ENCODE measurements at regions not wholly inside any gene's neighbourhood (a gene's known extent, or its start where the extent isn't known, plus 50 kb on each side); places are given as distances from the start of the nearest gene placed in this dataset.
"Not testable (repeated sequence)": the region's sequence is repeated elsewhere in the genome, so short reads cannot be mapped to it uniquely, and the experiment has no call there.

DNA sequence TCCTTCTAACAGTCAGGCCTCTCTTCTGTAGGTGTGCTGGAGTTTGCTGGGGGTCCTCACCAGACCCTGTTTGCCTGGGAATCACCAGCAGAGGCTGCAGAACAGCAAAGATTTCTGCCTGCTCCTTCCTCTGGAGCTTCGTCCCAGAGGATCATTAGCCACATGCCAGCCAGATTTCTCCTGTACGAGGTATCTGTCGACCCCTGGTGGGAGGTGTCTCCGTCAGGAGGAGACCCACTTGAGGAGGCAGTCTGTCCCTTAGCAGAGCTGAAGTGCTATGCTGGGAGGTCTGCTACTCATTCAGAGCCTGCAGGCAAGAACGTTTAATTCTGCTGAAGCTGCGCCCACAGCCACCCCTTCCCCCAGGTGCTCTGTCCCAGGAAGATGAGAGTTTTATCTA, 611.1 kb upstream of the COBL start:
- H3K4me3 ChIP-seq (replicated peaks in 1 of 3): no peak overlapping the region
- no peaks in the 10 kb centered on the region for H3K9me3 ChIP-seq
- H3K27me3 ChIP-seq: no peaks in the 10 kb centered on the region
- DNase-seq: no peak
- H3K27ac ChIP-seq: no peak overlapping the region
- intact Hi-C loops (cut with DNase I): no loop called here
- H3K36me3 ChIP-seq: no peaks in the 10 kb centered on the region
- no peak for TF ChIP-seq POLR2A (IDR thresholded peaks at IDR 0.05)
- TF ChIP-seq, protein P1, sequence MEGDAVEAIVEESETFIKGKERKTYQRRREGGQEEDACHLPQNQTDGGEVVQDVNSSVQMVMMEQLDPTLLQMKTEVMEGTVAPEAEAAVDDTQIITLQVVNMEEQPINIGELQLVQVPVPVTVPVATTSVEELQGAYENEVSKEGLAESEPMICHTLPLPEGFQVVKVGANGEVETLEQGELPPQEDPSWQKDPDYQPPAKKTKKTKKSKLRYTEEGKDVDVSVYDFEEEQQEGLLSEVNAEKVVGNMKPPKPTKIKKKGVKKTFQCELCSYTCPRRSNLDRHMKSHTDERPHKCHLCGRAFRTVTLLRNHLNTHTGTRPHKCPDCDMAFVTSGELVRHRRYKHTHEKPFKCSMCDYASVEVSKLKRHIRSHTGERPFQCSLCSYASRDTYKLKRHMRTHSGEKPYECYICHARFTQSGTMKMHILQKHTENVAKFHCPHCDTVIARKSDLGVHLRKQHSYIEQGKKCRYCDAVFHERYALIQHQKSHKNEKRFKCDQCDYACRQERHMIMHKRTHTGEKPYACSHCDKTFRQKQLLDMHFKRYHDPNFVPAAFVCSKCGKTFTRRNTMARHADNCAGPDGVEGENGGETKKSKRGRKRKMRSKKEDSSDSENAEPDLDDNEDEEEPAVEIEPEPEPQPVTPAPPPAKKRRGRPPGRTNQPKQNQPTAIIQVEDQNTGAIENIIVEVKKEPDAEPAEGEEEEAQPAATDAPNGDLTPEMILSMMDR (IDR thresholded peaks at IDR 0.05): no peak
- 65 to 67% methylated on average over 6 of the region's 6 CpGs for WGBS, 2 donors
- no peaks in the 10 kb centered on the region for H3K4me1 ChIP-seq

DNA sequence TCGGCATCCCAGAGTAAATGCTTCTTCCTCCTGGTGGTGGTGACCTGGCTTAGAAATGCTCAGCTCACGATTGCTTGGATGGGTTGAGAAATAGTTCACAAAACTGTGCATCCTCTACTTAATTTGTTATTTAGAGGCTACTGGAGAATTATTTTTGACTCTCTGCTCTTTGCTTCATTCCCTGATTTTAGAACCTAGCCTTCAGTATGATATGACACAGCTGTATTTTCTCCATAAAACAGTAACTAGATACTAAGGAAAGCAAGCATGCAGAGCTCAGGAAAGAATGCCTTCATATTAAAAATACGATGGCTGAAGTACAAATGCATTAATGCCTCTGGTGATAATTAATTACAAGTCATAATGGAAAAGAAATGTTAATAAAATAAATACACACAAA, 602.0 kb upstream of the COBL start:
- no peak for DNase-seq
- intact Hi-C loops (cut with DNase I): no loop called here
- H3K9me3 ChIP-seq: no peaks in the 10 kb centered on the region
- 77 to 89% methylated on average over 3 of the region's 3 CpGs for WGBS, 2 donors
- H3K4me1 ChIP-seq: no peaks in the 10 kb centered on the region
- no peaks in the 10 kb centered on the region for H3K27me3 ChIP-seq
- H3K36me3 ChIP-seq: no peaks in the 10 kb centered on the region
- no peak for TF ChIP-seq POLR2A (IDR thresholded peaks at IDR 0.05)
- TF ChIP-seq, protein P1 (IDR thresholded peaks at IDR 0.05): no peak
- no peak overlapping the region for H3K4me3 ChIP-seq (replicated peaks in 1 of 3)
- H3K27ac ChIP-seq: no peak overlapping the region

DNA sequence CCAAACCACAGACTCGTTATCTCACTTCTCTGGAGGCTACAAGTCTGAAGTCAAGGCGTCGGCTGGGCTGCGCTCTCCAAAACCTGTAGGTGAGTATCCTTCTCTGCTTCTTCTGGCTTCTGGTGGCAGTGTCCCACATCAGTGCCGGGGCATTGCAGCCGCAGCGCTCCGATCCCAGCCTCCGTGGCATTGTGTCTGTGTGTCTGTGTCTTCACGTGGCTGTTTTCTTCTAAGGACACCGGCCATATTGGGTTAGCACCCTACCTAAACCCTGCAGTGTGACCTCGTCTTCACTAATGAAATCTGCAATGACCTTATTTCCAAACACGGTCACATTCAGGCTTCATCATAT, 584.9 kb upstream of the COBL start:
- H3K9me3 ChIP-seq: no peaks in the 10 kb centered on the region
- no peaks in the 10 kb centered on the region for H3K4me1 ChIP-seq
- H3K27me3 ChIP-seq: no peaks in the 10 kb centered on the region
- no peak overlapping the region for H3K27ac ChIP-seq
- H3K4me3 ChIP-seq (replicated peaks in 1 of 3): no peak overlapping the region
- 94 to 97% methylated on average over 13 of the region's 13 CpGs for WGBS, 2 donors
- TF ChIP-seq, protein P1 (IDR thresholded peaks at IDR 0.05): no peak
- TF ChIP-seq POLR2A (IDR thresholded peaks at IDR 0.05): no peak
- intact Hi-C loops (cut with DNase I): no loop called here
- no peaks in the 10 kb centered on the region for H3K36me3 ChIP-seq
- DNase-seq: no peak

DNA sequence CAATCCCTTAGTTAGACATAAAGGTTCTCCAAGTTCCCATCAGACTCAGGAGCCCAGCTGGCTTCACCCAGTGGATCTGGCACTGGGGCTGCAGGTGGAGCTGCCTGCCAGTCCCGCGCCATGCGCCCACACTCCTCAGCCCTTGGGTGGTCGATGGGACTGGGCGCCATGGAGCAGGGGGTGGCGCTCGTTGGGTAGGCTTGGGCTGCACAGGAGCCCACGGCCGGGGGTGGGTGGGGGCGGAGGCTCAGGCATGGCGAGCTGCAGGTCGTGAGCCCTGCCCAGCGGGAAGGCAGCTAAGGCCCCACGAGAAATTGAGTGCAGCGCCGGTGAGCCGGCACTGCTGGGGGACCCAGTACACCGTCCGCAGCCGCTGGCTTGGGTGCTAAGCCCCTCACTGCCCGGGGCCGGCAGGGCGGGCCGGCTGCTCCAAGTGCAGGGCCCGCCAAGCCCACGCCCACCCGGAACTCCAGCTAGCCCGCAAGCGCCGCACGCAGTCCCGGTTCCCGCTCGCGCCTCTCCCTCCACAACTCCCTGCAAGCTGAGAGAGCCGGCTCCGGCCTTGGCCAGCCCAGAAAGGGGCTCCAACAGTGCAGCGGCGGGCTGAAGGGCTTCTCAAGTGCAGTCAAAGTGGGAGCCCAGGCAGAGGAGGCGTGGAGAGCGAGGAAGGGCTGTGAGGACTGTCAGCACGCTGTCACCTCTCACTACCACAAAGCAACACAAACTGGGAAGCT, 584.3 kb upstream of the COBL start:
- intact Hi-C loops (cut with DNase I); DNase-seq; H3K36me3 ChIP-seq; H3K9me3 ChIP-seq; H3K27me3 ChIP-seq; H3K4me3 ChIP-seq (replicated peaks in 1 of 3); H3K4me1 ChIP-seq; H3K27ac ChIP-seq: not testable (repeated sequence)
- 93 to 94% methylated on average over 7 to 37 of the region's 42 CpGs for WGBS, 2 donors

DNA sequence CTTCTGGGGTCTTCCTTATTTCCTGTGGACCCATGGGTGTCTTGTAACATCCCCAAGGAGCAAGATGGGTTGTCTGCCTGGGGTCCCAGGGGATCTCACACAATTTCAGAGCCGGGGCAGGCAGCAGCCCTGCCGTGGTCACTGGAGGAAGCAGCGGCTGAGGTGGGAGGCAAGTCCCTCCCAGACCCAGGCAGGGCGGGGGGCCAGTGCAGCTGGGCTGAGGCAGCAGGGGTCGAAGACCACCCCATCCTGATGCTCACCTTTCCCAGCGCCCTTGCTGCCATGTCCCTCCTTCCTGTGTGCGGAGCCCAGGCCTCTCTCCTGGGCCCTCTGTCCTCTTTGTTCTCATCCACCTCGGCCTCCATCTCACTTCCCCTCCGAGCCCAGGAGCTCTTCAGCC, 583.0 kb upstream of the COBL start:
- Histone ChIP-seq H3K9me3 (no peaks in the 10 kb centered on the region), H3K36me3 (no peaks in the 10 kb centered on the region), H3K27me3 (no peaks in the 10 kb centered on the region), H3K27ac (no peak overlapping the region), H3K4me1 (no peaks in the 10 kb centered on the region), H3K4me3 (replicated peaks in 1 of 3) (no peak overlapping the region)
- intact Hi-C loops (cut with DNase I): no loop called here
- no peak for DNase-seq
- 93 to 98% methylated on average over 7 to 9 of the region's 9 CpGs for WGBS, 2 donors
- TF ChIP-seq POLR2A (IDR thresholded peaks at IDR 0.05): no peak
- TF ChIP-seq, protein P1 (IDR thresholded peaks at IDR 0.05): no peak

Data from thyroid gland (tissue), 4 donors.